Effector memory CD8-positive, alpha-beta T cell (primary cell): ENCODE measurements at regions not wholly inside any gene's neighbourhood (a gene's known extent, or its start where the extent isn't known, plus 50 kb on each side); places are given as distances from the start of the nearest gene placed in this dataset.

Source experiments
- ATAC-seq: fragments of 150-1000 bp; cut with Tn5 transposase; replicated peaks from 2 replicates; pipeline ENCODE4 v1.10.0; 2021; ENCODE audit warnings: mild to moderate bottlenecking, moderate library complexity
- DNase-seq, 3 experiments: peaks; one replicate each; pipeline ENCODE4 v3.0.0; 2021
- H3K27ac Mint-ChIP-seq, 2 donors: one replicate each; pipeline ENCODE4 v1.8.0; 2022; ENCODE audit warnings: mild to moderate bottlenecking in 2 of 2, mixed read lengths in 2 of 2, moderate library complexity in 2 of 2
- H3K27me3 Mint-ChIP-seq, 2 donors: one replicate each; pipeline ENCODE4 v1.8.0; 2022; ENCODE audit warnings: mixed read lengths in 2 of 2
- H3K36me3 Mint-ChIP-seq: one replicate; pipeline ENCODE4 v1.8.0; 2022; ENCODE audit warnings: mild to moderate bottlenecking, moderate library complexity, mixed read lengths; ENCODE audit not compliant: insufficient read depth
- H3K4me1 Mint-ChIP-seq, 2 donors: one replicate each; pipeline ENCODE4 v1.8.0; 2022; ENCODE audit warnings: low read depth in 2 of 2, mixed read lengths in 2 of 2
- H3K4me3 Mint-ChIP-seq, 2 donors: one replicate each; pipeline ENCODE4 v1.8.0; 2022; ENCODE audit warnings: mild to moderate bottlenecking in 2 of 2, mixed read lengths in 2 of 2, moderate library complexity in 2 of 2
- H3K9me3 Mint-ChIP-seq, 2 donors: one replicate each; pipeline ENCODE4 v1.8.0; 2022; ENCODE audit warnings: mixed read lengths in 2 of 2

DNA sequence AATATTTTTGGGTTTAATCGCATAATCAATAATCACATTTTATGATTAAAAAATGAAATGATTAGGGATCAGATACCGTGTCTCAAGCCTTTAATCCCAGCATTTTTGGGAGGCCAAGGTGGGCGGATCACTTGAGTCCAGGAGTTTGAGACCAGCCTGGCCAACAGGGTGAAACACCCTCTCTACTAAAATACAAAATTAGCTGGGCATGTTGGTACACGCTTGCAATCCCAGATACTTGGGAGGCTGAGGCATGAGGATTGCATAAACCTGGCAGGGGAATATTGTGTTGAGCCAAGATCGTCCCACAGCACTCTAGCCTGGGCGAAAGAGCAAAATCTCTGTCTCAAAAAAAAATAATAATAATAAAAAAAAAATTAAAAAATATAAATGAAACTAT, 1581.4 kb downstream of the KCNT2 start:
- H3K36me3 Mint-ChIP-seq, result peaks cover 3% of the 10 kb centered on the region
- H3K27ac Mint-ChIP-seq, result no peak overlapping the region
- no peaks in the 10 kb centered on the region for H3K4me1 Mint-ChIP-seq
- H3K27me3 Mint-ChIP-seq, result no peaks in the 10 kb centered on the region
- H3K4me3 Mint-ChIP-seq, result no peak overlapping the region
- no peaks in the 10 kb centered on the region for H3K9me3 Mint-ChIP-seq
- ATAC-seq, result no peak
- DNase-seq, result no peak

DNA sequence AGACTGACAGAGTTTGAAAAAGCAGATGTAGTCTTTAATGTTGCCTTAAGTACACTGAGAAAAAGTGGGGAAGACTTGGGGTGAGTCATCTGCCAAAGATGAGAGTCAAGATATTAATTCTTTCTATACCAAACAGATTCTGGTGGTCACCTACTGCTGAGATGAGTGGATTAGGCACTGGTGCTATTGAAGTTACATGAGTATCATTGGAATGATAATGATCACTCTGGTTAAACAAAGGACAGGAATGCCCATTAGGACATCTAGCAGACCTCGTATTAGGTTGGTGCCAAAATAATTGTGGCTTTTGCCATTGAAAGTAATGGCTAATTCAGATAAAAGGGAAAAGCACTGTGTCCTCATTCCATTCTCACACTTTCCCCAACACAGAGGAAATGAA, 1588.9 kb downstream of the KCNT2 start:
- no peak overlapping the region for H3K4me3 Mint-ChIP-seq
- H3K4me1 Mint-ChIP-seq, result no peaks in the 10 kb centered on the region
- peaks cover 0 to 6% of the 10 kb centered on the region in 2 donors for H3K9me3 Mint-ChIP-seq
- H3K36me3 Mint-ChIP-seq, result no peaks in the 10 kb centered on the region
- no peaks in the 10 kb centered on the region for H3K27me3 Mint-ChIP-seq
- DNase-seq, result no peak
- ATAC-seq, result no peak
- no peak overlapping the region for H3K27ac Mint-ChIP-seq

DNA sequence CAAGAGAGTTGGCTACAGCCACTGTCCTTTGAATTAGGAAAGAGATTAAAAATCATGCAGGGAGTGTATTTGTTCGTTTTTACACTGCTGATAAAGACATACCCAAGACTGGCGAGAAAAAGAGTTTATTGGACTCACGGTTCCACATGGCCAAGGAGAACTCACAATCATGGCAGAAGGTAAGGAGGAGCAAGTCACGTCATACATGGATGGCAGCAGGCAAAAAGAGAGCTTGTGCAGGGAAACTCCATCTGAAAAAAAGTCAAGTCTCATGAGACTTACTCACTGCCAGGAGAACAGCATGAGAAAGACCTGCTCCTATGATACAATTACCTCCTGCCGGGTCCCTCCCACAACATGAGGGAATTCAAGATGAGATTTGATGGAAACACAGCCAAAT, 1595.2 kb downstream of the KCNT2 start:
- Mint-ChIP-seq H3K27ac (no peak overlapping the region), H3K9me3 (peaks cover 0 to 4% of the 10 kb centered on the region in 2 donors), H3K36me3 (no peaks in the 10 kb centered on the region), H3K27me3 (no peaks in the 10 kb centered on the region), H3K4me1 (no peaks in the 10 kb centered on the region), H3K4me3 (no peak overlapping the region)
- ATAC-seq, result no peak
- no peak for DNase-seq

DNA sequence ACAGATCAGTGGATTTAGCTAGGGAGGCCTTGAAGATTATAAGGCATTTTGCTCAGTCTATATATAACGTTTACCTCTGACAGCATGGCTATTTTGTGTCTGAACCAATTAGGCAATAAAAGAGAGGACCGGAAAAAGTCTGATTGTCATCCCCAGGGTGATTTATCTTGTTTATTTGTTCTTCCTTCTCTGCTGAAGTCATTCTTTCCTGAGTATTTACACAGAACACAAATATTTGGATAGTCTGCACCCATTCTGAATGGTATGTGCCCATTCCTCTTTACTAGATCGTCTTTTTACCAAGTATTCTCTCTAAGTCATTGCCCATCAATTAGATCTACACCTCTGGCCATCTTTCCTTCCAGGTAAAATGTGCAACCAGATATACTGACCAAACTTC, 1602.9 kb downstream of the KCNT2 start:
- Mint-ChIP-seq H3K27ac (no peak overlapping the region), H3K27me3 (no peaks in the 10 kb centered on the region), H3K9me3 (peaks cover 0 to 2% of the 10 kb centered on the region in 2 donors), H3K4me3 (no peak overlapping the region), H3K4me1 (no peaks in the 10 kb centered on the region), H3K36me3 (no peaks in the 10 kb centered on the region)
- no peak for ATAC-seq
- DNase-seq, result no peak

DNA sequence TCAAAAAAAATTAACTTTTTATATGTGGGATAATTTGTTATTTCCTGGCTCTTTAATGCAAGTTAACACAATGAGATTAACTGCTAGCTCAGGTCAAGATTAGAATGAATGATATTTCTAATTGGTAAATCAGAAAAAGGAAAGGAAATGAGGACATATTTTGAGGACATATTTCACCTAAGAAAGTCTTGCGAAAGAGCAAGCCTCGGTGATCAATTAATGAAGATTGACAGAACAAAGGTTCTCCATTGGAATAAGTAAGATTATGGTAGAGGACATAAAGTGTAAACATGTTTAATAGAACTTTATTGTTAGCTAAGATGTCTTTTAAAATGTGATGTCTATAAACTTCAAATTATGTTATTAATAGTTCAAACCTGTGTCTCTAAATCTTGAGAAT, 1617.8 kb downstream of the KCNT2 start:
- Mint-ChIP-seq H3K4me3 (no peak overlapping the region), H3K4me1 (no peaks in the 10 kb centered on the region), H3K9me3 (peaks cover 0 to 4% of the 10 kb centered on the region in 2 donors), H3K27ac (no peak overlapping the region), H3K36me3 (no peaks in the 10 kb centered on the region), H3K27me3 (no peaks in the 10 kb centered on the region)
- ATAC-seq, result no peak
- no peak for DNase-seq

DNA sequence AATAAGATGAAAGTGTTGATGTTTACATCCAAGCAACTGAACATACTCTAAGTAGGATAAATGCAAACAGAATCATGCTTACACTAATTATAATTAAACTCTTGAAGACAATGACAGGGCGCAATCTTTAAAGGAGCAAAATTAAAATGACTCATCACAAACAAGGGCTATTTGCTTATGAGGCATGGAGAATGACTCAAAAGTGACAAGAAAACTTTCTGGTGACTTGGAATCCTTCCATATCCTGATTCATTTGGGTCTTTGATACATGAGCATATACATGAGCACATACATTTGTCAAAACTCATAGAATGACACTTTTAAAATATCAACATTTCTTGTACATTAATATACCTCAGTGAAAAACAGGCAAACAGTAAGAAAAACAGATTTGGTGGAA, 1632.3 kb downstream of the KCNT2 start:
- Mint-ChIP-seq H3K4me3 (no peak overlapping the region), H3K36me3 (no peaks in the 10 kb centered on the region)

DNA sequence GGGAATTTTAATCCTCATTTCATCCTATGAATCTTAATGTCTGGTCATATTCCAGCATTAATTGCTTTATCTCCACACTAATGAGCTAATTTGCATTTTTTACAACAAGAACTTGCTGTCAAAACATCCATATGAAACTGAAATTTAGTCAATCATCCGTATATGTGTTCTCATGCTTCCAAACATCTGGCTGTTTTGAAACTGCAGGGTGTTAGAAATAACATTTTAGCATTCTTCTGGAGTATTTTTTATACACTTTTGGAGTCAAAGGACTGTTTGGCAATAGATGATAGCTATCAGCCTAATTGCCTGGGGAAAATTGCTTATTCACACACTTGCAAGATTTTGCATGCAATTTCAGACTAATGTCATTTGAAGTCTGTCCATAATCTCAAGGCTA, 1639.3 kb downstream of the KCNT2 start:
- H3K4me3 Mint-ChIP-seq, result no peak overlapping the region

More for the DNA sequence above, 1632.3 kb downstream of the KCNT2 start:
- Mint-ChIP-seq H3K27ac (no peak overlapping the region), H3K27me3 (no peaks in the 10 kb centered on the region), H3K4me1 (no peaks in the 10 kb centered on the region), H3K9me3 (peaks cover 6 to 10% of the 10 kb centered on the region in 2 donors)
- ATAC-seq (no peak), DNase-seq (no peak)

DNA sequence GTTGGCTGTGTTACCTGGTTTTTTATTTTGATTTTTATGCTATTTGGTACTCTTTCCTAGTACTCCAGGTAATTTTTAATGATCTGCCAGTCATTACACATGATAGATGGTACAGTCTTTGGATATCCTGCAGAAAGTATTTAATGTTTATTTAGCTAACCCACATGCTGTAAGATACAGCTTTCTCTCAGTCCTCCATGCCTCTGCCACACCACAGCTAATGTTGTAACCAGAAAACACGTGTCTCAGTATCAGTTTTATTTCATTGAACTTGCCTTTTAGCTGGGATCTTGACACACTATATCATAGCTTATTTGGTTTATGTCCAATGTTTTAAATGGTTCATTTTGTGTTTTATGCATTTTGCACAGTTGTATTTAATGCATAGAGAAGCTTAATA, 1648.4 kb downstream of the KCNT2 start:
- no peak overlapping the region for H3K4me3 Mint-ChIP-seq
- ATAC-seq, result no peak
- no peaks in the 10 kb centered on the region for H3K4me1 Mint-ChIP-seq
- H3K27me3 Mint-ChIP-seq, result no peaks in the 10 kb centered on the region
- DNase-seq, result no peak
- peaks cover 0 to 3% of the 10 kb centered on the region in 2 donors for H3K9me3 Mint-ChIP-seq
- H3K27ac Mint-ChIP-seq, result no peak overlapping the region
- no peaks in the 10 kb centered on the region for H3K36me3 Mint-ChIP-seq

More for the DNA sequence above, 1639.3 kb downstream of the KCNT2 start:
- H3K9me3 Mint-ChIP-seq, result peaks cover 0 to 3% of the 10 kb centered on the region in 2 donors
- H3K27ac Mint-ChIP-seq, result no peak overlapping the region
- DNase-seq (no peak), ATAC-seq (no peak)
- H3K4me1 Mint-ChIP-seq, result no peaks in the 10 kb centered on the region
- H3K36me3 Mint-ChIP-seq, result no peaks in the 10 kb centered on the region
- H3K27me3 Mint-ChIP-seq, result no peaks in the 10 kb centered on the region

DNA sequence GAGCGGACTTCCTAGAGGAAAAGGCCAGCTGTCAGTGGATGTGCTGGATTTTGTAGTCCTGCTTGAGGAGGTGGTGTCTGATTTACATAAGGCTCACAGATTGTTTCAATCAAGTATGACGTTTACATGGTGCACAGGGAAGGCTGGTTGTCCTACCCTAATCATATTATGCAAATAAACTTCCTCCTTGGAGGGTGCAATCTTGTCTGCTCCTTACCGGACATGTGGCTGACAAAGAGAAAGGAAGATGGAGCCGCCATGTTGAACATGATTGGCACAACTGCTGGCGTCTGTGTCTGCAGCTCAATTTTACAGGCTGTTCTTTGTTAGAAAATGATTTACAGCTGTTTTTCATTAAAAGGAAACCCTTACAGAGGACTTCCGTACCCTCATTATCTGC, 1656.1 kb downstream of the KCNT2 start:
- Mint-ChIP-seq H3K4me3 (no peak overlapping the region), H3K4me1 (no peaks in the 10 kb centered on the region), H3K36me3 (no peaks in the 10 kb centered on the region), H3K27me3 (no peaks in the 10 kb centered on the region), H3K27ac (no peak overlapping the region), H3K9me3 (peaks cover 0 to 4% of the 10 kb centered on the region in 2 donors)
- ATAC-seq (no peak), DNase-seq (no peak)

DNA sequence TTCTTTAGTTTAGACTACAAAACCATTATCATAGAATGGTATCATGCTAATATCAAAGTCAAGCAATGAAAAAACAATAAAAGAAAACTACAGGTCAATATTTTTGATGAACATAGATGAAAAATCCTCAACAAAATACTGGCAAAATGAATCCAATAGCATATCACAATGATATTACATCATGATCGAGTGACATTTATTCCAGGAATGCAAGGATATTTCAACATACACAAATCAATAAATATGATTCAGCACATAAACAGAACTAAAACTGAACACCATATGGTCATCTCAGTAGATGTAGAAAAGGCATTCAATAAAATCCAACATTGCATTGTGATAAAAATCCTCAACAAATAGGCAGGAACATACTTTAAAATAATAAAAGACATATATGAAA, 1657.7 kb downstream of the KCNT2 start:
- ATAC-seq, result no peak
- Mint-ChIP-seq H3K27ac (no peak overlapping the region), H3K4me1 (no peaks in the 10 kb centered on the region), H3K27me3 (no peaks in the 10 kb centered on the region), H3K4me3 (no peak overlapping the region), H3K9me3 (peaks cover 0 to 4% of the 10 kb centered on the region in 2 donors), H3K36me3 (no peaks in the 10 kb centered on the region)
- DNase-seq, result no peak

DNA sequence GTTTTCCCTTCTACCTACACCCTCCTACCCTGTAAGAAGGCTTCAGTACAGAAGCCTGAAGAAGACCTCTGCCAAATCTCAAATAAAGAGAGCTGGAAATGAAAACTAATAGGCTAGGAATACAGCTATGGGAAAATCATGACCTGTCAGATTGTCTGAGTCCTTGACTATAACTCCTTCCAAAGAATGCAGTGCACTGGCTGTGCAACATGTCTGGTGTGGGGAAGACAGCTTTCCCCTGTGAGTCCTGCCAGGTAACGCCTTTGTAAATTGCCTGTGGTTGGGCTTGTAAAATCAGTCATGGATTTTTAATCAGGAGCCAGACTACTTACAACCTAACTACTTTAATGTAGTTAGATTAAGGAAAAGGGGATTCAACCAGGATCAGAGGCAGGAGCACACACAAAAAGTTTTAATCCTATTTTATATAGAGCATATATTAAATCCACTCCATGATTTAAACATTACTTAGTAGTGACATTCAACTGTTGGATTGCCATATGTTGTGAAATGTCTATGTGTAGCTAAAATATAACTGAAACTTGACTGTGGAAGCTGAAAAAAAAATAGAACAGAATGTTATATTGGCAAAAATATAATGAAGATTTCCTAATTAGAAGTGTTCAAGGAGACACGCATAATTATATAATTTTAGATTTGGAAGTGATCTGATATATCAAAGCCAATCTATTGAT, 1667.8 kb downstream of the KCNT2 start:
- peaks cover 0 to 2% of the 10 kb centered on the region in 2 donors for H3K9me3 Mint-ChIP-seq
- ATAC-seq (no peak), DNase-seq (no peak)
- H3K4me3 Mint-ChIP-seq, result no peak overlapping the region
- H3K27ac Mint-ChIP-seq, result no peak overlapping the region
- no peaks in the 10 kb centered on the region for H3K4me1 Mint-ChIP-seq
- no peaks in the 10 kb centered on the region for H3K27me3 Mint-ChIP-seq
- H3K36me3 Mint-ChIP-seq, result no peaks in the 10 kb centered on the region

DNA sequence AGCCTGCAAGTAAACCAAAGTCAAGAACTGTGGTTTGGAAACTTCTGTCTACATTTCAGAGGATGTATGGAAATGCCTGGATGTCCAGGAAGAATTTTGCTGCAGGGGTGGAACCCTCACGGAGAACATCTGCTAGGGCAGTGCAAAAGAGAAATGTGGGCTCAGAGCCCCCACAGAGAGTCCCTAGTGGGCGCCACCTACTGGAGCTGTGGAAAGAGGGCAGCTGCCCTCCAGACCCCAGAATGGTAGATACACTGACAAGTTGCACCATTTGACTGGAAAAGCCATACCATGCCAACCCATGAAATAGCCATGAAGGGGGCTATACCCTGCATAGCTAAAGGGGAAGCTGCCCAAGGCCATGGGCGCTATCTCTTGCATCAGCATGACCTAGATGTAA, 1672.4 kb downstream of the KCNT2 start:
- no peak overlapping the region for H3K27ac Mint-ChIP-seq
- H3K36me3 Mint-ChIP-seq, result no peaks in the 10 kb centered on the region
- no peaks in the 10 kb centered on the region for H3K27me3 Mint-ChIP-seq
- H3K9me3 Mint-ChIP-seq, result no peaks in the 10 kb centered on the region
- DNase-seq, result no peak
- no peak overlapping the region for H3K4me3 Mint-ChIP-seq
- ATAC-seq, result no peak
- H3K4me1 Mint-ChIP-seq, result no peaks in the 10 kb centered on the region

DNA sequence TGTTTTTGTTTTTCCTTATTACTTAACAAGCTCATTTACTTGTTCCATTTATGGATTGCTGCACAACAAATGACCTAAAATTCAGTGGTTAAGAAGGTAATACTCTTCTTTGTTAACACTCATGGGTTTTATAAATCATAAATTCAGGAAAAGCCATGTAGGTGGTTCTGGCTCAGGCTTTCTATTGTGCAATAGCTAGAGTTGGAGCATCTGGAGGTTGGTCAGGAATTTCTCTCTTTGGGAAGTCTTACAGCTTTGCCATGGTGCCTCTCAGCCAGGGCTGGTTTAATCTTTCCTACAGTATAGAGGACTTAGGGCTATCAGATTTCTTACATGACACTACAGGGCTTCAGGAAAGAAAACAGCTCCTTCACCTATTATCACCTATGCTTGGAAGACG, 1677.1 kb downstream of the KCNT2 start:
- DNase-seq (no peak), ATAC-seq (no peak)
- H3K27me3 Mint-ChIP-seq, result no peaks in the 10 kb centered on the region
- no peaks in the 10 kb centered on the region for H3K4me1 Mint-ChIP-seq
- H3K27ac Mint-ChIP-seq, result no peak overlapping the region
- no peaks in the 10 kb centered on the region for H3K36me3 Mint-ChIP-seq
- H3K4me3 Mint-ChIP-seq, result no peak overlapping the region
- H3K9me3 Mint-ChIP-seq, result no peaks in the 10 kb centered on the region

DNA sequence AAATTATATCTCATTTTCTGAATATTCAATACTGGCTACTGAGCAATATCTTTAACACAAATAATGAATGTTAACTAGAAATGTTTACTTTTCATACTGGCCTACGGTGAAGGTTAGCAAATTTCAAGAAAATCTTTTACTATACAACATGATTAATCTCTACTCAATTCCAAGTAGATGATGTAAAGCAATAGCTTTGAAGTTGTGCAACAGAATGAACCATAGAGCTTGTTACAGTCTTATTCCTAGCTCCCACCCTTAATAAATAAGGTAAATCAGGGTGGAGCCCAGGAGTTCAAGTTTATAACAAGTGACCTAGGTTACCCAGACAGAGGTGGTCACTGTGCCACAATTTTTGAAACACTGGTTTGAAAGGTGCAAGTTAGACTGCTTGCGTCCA, 1678.1 kb downstream of the KCNT2 start:
- no peaks in the 10 kb centered on the region for H3K4me1 Mint-ChIP-seq
- no peak for ATAC-seq
- H3K27me3 Mint-ChIP-seq, result no peaks in the 10 kb centered on the region
- DNase-seq, result no peak
- peaks cover 0 to 2% of the 10 kb centered on the region in 2 donors for H3K9me3 Mint-ChIP-seq
- H3K36me3 Mint-ChIP-seq, result no peaks in the 10 kb centered on the region
- H3K27ac Mint-ChIP-seq, result no peak overlapping the region
- H3K4me3 Mint-ChIP-seq, result no peak overlapping the region

DNA sequence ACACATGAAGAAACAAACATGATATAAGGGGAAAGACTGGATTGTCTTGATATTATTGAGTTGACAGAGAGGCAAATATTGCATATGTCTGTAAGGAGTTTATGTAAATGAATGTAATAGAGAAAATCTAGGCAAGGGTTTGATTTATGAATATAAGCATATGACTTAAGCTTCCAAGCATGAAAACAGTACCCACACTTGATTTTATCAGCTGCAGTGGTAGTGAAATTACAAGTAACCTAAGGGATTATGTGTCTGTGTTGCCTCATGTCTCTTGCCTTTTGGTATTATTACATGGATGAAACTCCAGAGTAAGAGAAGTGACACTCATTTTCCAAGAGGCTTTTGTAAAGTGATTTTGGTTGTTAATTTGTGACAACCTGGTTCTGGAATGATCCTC, 1678.9 kb downstream of the KCNT2 start:
- Mint-ChIP-seq H3K36me3 (no peaks in the 10 kb centered on the region), H3K27me3 (no peaks in the 10 kb centered on the region), H3K4me3 (no peak overlapping the region), H3K9me3 (peaks cover 0 to 2% of the 10 kb centered on the region in 2 donors), H3K27ac (no peak overlapping the region), H3K4me1 (no peaks in the 10 kb centered on the region)
- ATAC-seq (no peak), DNase-seq (no peak)
